Neural crest cell (in vitro differentiated cells): ENCODE measurements at regions not wholly inside any gene's neighbourhood (a gene's known extent, or its start where the extent isn't known, plus 50 kb on each side); places are given as distances from the start of the nearest gene placed in this dataset.
"Not testable (repeated sequence)": the region's sequence is repeated elsewhere in the genome, so short reads cannot be mapped to it uniquely, and the experiment has no call there.

Experiments used
- DNase-seq: peaks from one replicate; pipeline ENCODE4 v3.0.0; 2021; ENCODE audit warnings: low read depth, mixed read lengths, low spot score
- H3K27ac Mint-ChIP-seq: one replicate; pipeline ENCODE4 v1.8.0; 2021; ENCODE audit warnings: mild to moderate bottlenecking, mixed read lengths; ENCODE audit not compliant: unreplicated experiment
- H3K27me3 Mint-ChIP-seq: 2 replicates; pipeline ENCODE4 v1.8.0; 2021; ENCODE audit warnings: low read depth, mild to moderate bottlenecking, mixed read lengths
- H3K36me3 Mint-ChIP-seq: 2 replicates; pipeline ENCODE4 v1.8.0; 2021; ENCODE audit warnings: low read depth, mild to moderate bottlenecking, mixed read lengths
- H3K4me1 Mint-ChIP-seq: 2 replicates; pipeline ENCODE4 v1.8.0; 2021; ENCODE audit warnings: mixed read lengths
- H3K4me3 Mint-ChIP-seq: one replicate; pipeline ENCODE4 v1.8.0; 2021; ENCODE audit warnings: mild to moderate bottlenecking, mixed read lengths
- H3K9me3 Mint-ChIP-seq: 2 replicates; pipeline ENCODE4 v1.8.0; 2021; ENCODE audit warnings: mixed read lengths
- TF ChIP-seq, protein P1 (sequence below): fragments of 200-600 bp; sonication (generic); conservative IDR thresholded peaks from 2 replicates; pipeline ENCODE4 v1.5.0; 2021; ENCODE audit warnings: antibody characterized with exemption, mild to moderate bottlenecking

- Mint-ChIP-seq H3K4me3 (no peak overlapping the region), H3K36me3 (peaks cover 3% of the 10 kb centered on the region), H3K27ac (no peak overlapping the region), H3K4me1 (no peaks in the 10 kb centered on the region), H3K9me3 (peaks cover 20% of the 10 kb centered on the region), H3K27me3 (no peaks in the 10 kb centered on the region)
- TF ChIP-seq, protein P1, sequence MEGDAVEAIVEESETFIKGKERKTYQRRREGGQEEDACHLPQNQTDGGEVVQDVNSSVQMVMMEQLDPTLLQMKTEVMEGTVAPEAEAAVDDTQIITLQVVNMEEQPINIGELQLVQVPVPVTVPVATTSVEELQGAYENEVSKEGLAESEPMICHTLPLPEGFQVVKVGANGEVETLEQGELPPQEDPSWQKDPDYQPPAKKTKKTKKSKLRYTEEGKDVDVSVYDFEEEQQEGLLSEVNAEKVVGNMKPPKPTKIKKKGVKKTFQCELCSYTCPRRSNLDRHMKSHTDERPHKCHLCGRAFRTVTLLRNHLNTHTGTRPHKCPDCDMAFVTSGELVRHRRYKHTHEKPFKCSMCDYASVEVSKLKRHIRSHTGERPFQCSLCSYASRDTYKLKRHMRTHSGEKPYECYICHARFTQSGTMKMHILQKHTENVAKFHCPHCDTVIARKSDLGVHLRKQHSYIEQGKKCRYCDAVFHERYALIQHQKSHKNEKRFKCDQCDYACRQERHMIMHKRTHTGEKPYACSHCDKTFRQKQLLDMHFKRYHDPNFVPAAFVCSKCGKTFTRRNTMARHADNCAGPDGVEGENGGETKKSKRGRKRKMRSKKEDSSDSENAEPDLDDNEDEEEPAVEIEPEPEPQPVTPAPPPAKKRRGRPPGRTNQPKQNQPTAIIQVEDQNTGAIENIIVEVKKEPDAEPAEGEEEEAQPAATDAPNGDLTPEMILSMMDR = no peak
- no peak for DNase-seq
Measured at GRCh38 chr16:35154627-35155026, 1695.2 kb downstream of the TP53TG3F start.

- DNase-seq, H3K27ac Mint-ChIP-seq, H3K36me3 Mint-ChIP-seq, H3K4me1 Mint-ChIP-seq, H3K27me3 Mint-ChIP-seq, H3K4me3 Mint-ChIP-seq: not testable (repeated sequence)
- peaks cover 23% of the 10 kb centered on the region for H3K9me3 Mint-ChIP-seq
Measured at GRCh38 chr16:35157549-35157948, 1698.1 kb downstream of the TP53TG3F start.

DNA sequence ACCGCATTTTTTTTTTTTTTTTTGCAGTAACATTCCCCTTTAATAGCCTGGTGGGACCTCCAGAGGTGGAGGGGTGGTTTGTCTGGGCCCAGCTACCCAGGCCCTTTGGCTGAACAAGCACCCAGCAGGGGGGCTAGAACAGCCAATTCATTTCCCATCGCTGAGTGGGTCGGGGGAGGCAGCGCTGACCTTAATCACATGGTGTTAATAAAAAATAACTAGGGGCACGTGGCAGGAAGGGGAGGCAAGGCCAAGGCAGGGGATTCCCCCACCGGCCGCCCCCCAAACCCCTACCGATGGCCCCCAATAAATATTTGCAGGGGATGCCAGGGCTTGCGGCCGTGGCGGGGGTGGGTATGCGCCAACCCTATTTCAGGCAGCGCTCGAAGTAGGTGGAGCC, 1709.9 kb downstream of the TP53TG3F start:
- not testable (repeated sequence) for H3K4me3 Mint-ChIP-seq, H3K36me3 Mint-ChIP-seq, H3K27ac Mint-ChIP-seq, H3K9me3 Mint-ChIP-seq, H3K4me1 Mint-ChIP-seq, H3K27me3 Mint-ChIP-seq, DNase-seq

- not testable (repeated sequence) for H3K4me1 Mint-ChIP-seq, DNase-seq, H3K4me3 Mint-ChIP-seq, H3K27ac Mint-ChIP-seq, H3K27me3 Mint-ChIP-seq, H3K36me3 Mint-ChIP-seq, H3K9me3 Mint-ChIP-seq
Measured at GRCh38 chr16:35170061-35170460, 1710.6 kb downstream of the TP53TG3F start.

- Mint-ChIP-seq H3K27ac (no peak overlapping the region), H3K27me3 (no peaks in the 10 kb centered on the region), H3K4me3 (no peak overlapping the region), H3K36me3 (peaks cover 5% of the 10 kb centered on the region), H3K9me3 (peaks cover 9% of the 10 kb centered on the region), H3K4me1 (no peaks in the 10 kb centered on the region)
- DNase-seq = no peak
- TF ChIP-seq, protein P1 = no peak
Measured at GRCh38 chr16:35170610-35171009, 1711.2 kb downstream of the TP53TG3F start.

DNA sequence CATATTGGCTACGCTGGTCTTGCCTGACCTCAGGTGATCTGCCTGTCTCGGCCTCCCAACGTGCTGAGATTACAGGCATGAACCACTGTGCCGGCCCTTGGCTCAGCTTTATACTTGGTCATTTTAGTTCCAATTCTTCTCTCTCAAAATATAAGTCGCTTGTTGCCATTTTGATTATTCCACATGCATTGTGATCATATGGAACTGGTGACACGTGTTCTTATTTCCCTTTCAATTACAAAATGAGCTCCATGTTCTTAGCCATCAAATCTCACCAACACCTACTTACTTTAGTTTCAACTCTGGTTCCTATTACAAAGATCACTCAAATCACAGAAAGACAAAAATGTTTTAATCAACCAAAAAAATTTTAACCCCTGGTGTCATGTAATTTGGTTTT, 1711.7 kb downstream of the TP53TG3F start:
- no peak overlapping the region for H3K27ac Mint-ChIP-seq
- no peak overlapping the region for H3K4me3 Mint-ChIP-seq
- peaks cover 9% of the 10 kb centered on the region for H3K9me3 Mint-ChIP-seq
- H3K36me3 Mint-ChIP-seq = peaks cover 5% of the 10 kb centered on the region
- DNase-seq = no peak
- TF ChIP-seq, protein P1 = no peak
- H3K27me3 Mint-ChIP-seq = no peaks in the 10 kb centered on the region
- H3K4me1 Mint-ChIP-seq = no peaks in the 10 kb centered on the region

DNA sequence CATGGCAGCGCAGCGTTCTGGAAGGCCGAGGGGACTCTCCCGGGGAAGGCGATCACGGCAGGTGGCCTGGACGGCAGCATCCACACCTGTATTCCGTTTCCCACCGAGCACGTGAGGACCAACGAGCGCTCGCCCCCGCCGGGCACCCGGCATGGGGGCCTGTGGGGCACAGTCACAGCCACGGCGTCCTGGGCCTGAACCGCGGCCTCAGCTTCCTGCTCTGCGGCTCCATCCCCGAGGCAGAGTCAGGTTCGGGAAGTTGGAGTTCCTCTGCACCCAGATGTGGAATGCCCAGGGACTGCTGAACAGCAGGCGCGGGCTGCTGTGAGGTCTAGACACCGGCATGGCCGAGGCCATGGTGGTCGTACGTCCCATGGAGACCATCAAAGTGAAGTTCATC, 1713.9 kb downstream of the TP53TG3F start:
- Mint-ChIP-seq H3K9me3 (peaks cover 5% of the 10 kb centered on the region), H3K4me3 (no peak overlapping the region), H3K36me3 (peaks cover 7% of the 10 kb centered on the region), H3K27me3 (no peaks in the 10 kb centered on the region), H3K27ac (no peak overlapping the region), H3K4me1 (no peaks in the 10 kb centered on the region)
- TF ChIP-seq, protein P1 = no peak
- no peak for DNase-seq
